Omental fat pad (tissue), 3 donors: ENCODE measurements at regions not wholly inside any gene's neighbourhood (a gene's known extent, or its start where the extent isn't known, plus 50 kb on each side); places are given as distances from the start of the nearest gene placed in this dataset.

Experiments
- ATAC-seq: fragments of 150-250 bp; one replicate; pipeline ENCODE4 v1.9.1; 2016; ENCODE audit warnings: mild to moderate bottlenecking, moderate library complexity; ENCODE audit not compliant: low FRiP score
- DNase-seq: peaks from one replicate; pipeline ENCODE4 v3.0.0-alpha.2; 2019; ENCODE audit warnings: low spot score
- CTCF ChIP-seq, 3 donors: fragments of 450-650 bp; IDR thresholded peaks; one replicate each; pipeline ENCODE4 v1.5.1; 2016 to 2017; ENCODE audit warnings: antibody characterized with exemption in 3 of 3, mild to moderate bottlenecking in 3 of 3, moderate library complexity in 2 of 3

- TF ChIP-seq CTCF (IDR thresholded peaks at IDR 0.05): no peak
- ATAC-seq (no peak), DNase-seq (no peak)
Measured at GRCh38 chr2:225104321-225104720, 62.1 kb upstream of the DOCK10 start.

GRCh38 chr2:225103737-225104141, 61.5 kb upstream of the DOCK10 start:
- no peak for DNase-seq
- ATAC-seq: no peak
- no peak for TF ChIP-seq CTCF (IDR thresholded peaks at IDR 0.05)

GRCh38 chr2:225100856-225101294, 58.6 kb upstream of the DOCK10 start:
- DNase-seq (no peak), ATAC-seq (no peak)
- TF ChIP-seq CTCF (IDR thresholded peaks at IDR 0.05): no peak

GRCh38 chr2:225100269-225100668, 58.0 kb upstream of the DOCK10 start:
- no peak for TF ChIP-seq CTCF (IDR thresholded peaks at IDR 0.05)
- DNase-seq: no peak
- ATAC-seq: no peak

GRCh38 chr2:225097035-225097434, 54.8 kb upstream of the DOCK10 start:
- ATAC-seq: no peak
- TF ChIP-seq CTCF (IDR thresholded peaks at IDR 0.05): no peak
- DNase-seq: no peak
